Right lobe of liver (tissue), 6 donors: ENCODE measurements at regions not wholly inside any gene's neighbourhood (a gene's known extent, or its start where the extent isn't known, plus 50 kb on each side); places are given as distances from the start of the nearest gene placed in this dataset.

ENCODE experiments used
- ATAC-seq, 4 donors: fragments of 200-7000 bp; cut with Tn5 transposase; one replicate each; pipeline ENCODE4 v1.9.1; 2020; ENCODE audit warnings: mild to moderate bottlenecking in 4 of 4, moderate library complexity in 4 of 4
- DNase-seq, 3 donors: peaks; one replicate each; pipeline ENCODE4 v3.0.0-alpha.2; 2020
- H3K27ac ChIP-seq, 3 donors: fragments of 200-600 bp; one replicate each; pipeline ENCODE4 v1.8.0; 2022
- H3K27me3 ChIP-seq, 2 donors: fragments of 200-600 bp; one replicate each; pipeline ENCODE4 v1.8.0; 2022
- H3K36me3 ChIP-seq, 4 donors: fragments of 200-600 bp; sonication (generic) in 1 of 4; one replicate each; pipeline versions ENCODE4 v1.5.1 to v1.8.0; 2017 to 2022; ENCODE audit warnings: control low read depth in 1 of 4
- H3K4me1 ChIP-seq, 4 donors: fragments of 200-600 bp; sonication (generic) in 1 of 4; one replicate each; pipeline versions ENCODE4 v1.5.1 to v1.8.0; 2017 to 2022; ENCODE audit warnings: control low read depth in 1 of 4
- H3K4me3 ChIP-seq, 3 donors: fragments of 200-600 bp; one replicate each; pipeline ENCODE4 v1.8.0; 2022
- H3K9me3 ChIP-seq, 4 donors: fragments of 200-600 bp; sonication (generic) in 1 of 4; one replicate each; pipeline versions ENCODE4 v1.5.1 to v1.8.0; 2017 to 2022; ENCODE audit warnings: control low read depth in 1 of 4
- CTCF ChIP-seq, 4 donors: fragments of 200-600 bp in 3 of 4; fragments of 450-650 bp in 1 of 4; IDR thresholded peaks; one replicate each; pipeline versions ENCODE4 v1.5.1 to v1.8.0; 2016 to 2022; ENCODE audit warnings: antibody characterized with exemption in 4 of 4, mild to moderate bottlenecking in 2 of 4
- POLR2A ChIP-seq: fragments of 450-650 bp; IDR thresholded peaks from one replicate; pipeline ENCODE4 v1.6.1; 2017; ENCODE audit warnings: antibody characterized with exemption, mild to moderate bottlenecking
- WGBS: methylation state at CpG from one replicate; pipeline ENCODE4 v1.1.6; 2018; ENCODE audit warnings: low coverage, low lambda C conversion rate; ENCODE audit not compliant: insufficient coverage; ENCODE audit errors: missing lambda C conversion rate; 5-methylcytosine and 5-hydroxymethylcytosine counted together
- intact Hi-C, 2 donors: fragments of 100-400 bp; cut with DNase I; formaldehyde crosslinking; loops; one replicate each; pipeline versions ENCODE4 v1.11.2 to v1.14.1; 2022
- donor health status: DM: no; HTN: yes; CAD: no.
- donor health status: DM: no; HTN: no; CAD: no.
- donor health status: DM: no; HTN: no; CAD: no.
- donor health status: DM: no; HTN: yes; CAD: no.
- donor health status: DM: no; HTN: yes; CAD: no.

DNA sequence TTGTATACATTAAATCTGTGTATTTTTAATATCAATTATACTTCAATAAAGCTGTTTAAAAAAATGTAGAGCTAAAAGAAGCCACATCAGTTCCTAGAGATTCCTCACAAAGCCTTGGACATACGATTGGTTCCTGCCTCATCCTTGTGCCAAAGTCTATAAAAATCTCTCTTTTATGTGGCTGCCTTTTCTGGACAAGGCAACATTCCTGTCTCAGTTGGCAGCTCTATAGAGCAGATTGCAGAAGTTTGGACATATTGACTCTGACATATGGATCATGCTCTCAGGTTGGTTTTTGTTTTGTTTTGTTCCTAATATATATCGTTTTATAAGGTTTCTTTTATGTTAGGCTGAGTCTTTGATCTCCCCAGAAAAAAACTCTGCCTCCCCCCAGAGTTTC lies 148.9 kb downstream of the MAFB start:
- no peak overlapping the region for H3K27ac ChIP-seq
- no peak overlapping the region for H3K4me3 ChIP-seq
- intact Hi-C loops, result no loop called here
- no peak for DNase-seq
- H3K4me1 ChIP-seq, result peaks cover 0 to 9% (median 0%) of the 10 kb centered on the region in 4 donors
- no peak for ATAC-seq
- no peaks in the 10 kb centered on the region for H3K9me3 ChIP-seq
- 73% methylated on average over 2 of the region's 2 CpGs for WGBS
- no peaks in the 10 kb centered on the region for H3K27me3 ChIP-seq
- H3K36me3 ChIP-seq, result no peaks in the 10 kb centered on the region
- TF ChIP-seq POLR2A (no peak), CTCF (IDR thresholded peaks at IDR 0.05) (no peak)

GRCh38 chr20:40538131-40538530 lies 150.9 kb downstream of the MAFB start:
- intact Hi-C loops, result no loop called here
- peaks cover 0 to 9% (median 0%) of the 10 kb centered on the region in 4 donors for H3K4me1 ChIP-seq
- DNase-seq (no peak), ATAC-seq (no peak)
- no peak overlapping the region for H3K4me3 ChIP-seq
- H3K36me3 ChIP-seq, result no peaks in the 10 kb centered on the region
- no peak overlapping the region for H3K27ac ChIP-seq
- no peaks in the 10 kb centered on the region for H3K9me3 ChIP-seq
- TF ChIP-seq POLR2A (no peak), CTCF (IDR thresholded peaks at IDR 0.05) (no peak)
- no peaks in the 10 kb centered on the region for H3K27me3 ChIP-seq
- WGBS, result 72% methylated on average over 3 of the region's 3 CpGs

GRCh38 chr20:40536808-40537207 lies 152.2 kb downstream of the MAFB start:
- DNase-seq, result no peak
- peaks cover 0 to 3% (median 0%) of the 10 kb centered on the region in 4 donors for H3K4me1 ChIP-seq
- no peak overlapping the region for H3K4me3 ChIP-seq
- no peak for ATAC-seq
- no peaks in the 10 kb centered on the region for H3K36me3 ChIP-seq
- intact Hi-C loops, result no loop called here
- H3K27ac ChIP-seq, result no peak overlapping the region
- no peaks in the 10 kb centered on the region for H3K9me3 ChIP-seq
- no peaks in the 10 kb centered on the region for H3K27me3 ChIP-seq
- WGBS, result 80% methylated on average over 1 of the region's 4 CpGs
- no peak for TF ChIP-seq POLR2A
- TF ChIP-seq CTCF (IDR thresholded peaks at IDR 0.05), result no peak

GRCh38 chr20:40535816-40536215 lies 153.2 kb downstream of the MAFB start:
- no peak overlapping the region for H3K27ac ChIP-seq
- WGBS, result 73% methylated on average over 4 of the region's 8 CpGs

More at GRCh38 chr20:40535816-40536215, 153.2 kb downstream of the MAFB start:
- no peak overlapping the region for H3K4me3 ChIP-seq
- no peak for ATAC-seq
- H3K4me1 ChIP-seq, result no peaks in the 10 kb centered on the region
- intact Hi-C loops, result no loop called here
- DNase-seq, result no peak
- TF ChIP-seq POLR2A, result no peak
- TF ChIP-seq CTCF (IDR thresholded peaks at IDR 0.05), result no peak
- no peaks in the 10 kb centered on the region for H3K27me3 ChIP-seq
- no peaks in the 10 kb centered on the region for H3K36me3 ChIP-seq
- H3K9me3 ChIP-seq, result no peaks in the 10 kb centered on the region
